ENCODE measurements at regions not wholly inside any gene's neighbourhood (a gene's known extent, or its start where the extent isn't known, plus 50 kb on each side); places are given as distances from the start of the nearest gene placed in this dataset.
"Not testable (repeated sequence)": the region's sequence is repeated elsewhere in the genome, so short reads cannot be mapped to it uniquely, and the experiment has no call there.

- DNase-seq = no peak
Measured at GRCh38 chr20:58033026-58033536, 195.4 kb downstream of the ANKRD60 start.

GRCh38 chr20:58032599-58032998 is 195.9 kb downstream of the ANKRD60 start:
- DNase-seq = no peak

- DNase-seq = not testable (repeated sequence)
Measured at GRCh38 chr20:58031350-58031749, 197.1 kb downstream of the ANKRD60 start.

GRCh38 chr20:58028123-58028522 is 200.3 kb downstream of the ANKRD60 start:
- no peak for DNase-seq

GRCh38 chr20:58026361-58026760 is 202.1 kb downstream of the ANKRD60 start:
- DNase-seq = no peak

- no peak for DNase-seq
Measured at GRCh38 chr20:58025233-58025632, 203.2 kb downstream of the ANKRD60 start.

GRCh38 chr20:58024241-58024721 is 204.2 kb downstream of the ANKRD60 start:
- no peak for DNase-seq

- no peak for DNase-seq
Measured at GRCh38 chr20:58023781-58024180, 204.7 kb downstream of the ANKRD60 start.

- DNase-seq = no peak
Measured at GRCh38 chr20:58023346-58023745, 205.1 kb downstream of the ANKRD60 start.

- no peak for DNase-seq
Measured at GRCh38 chr20:58022711-58023110, 205.7 kb downstream of the ANKRD60 start.

GRCh38 chr20:58021481-58021880 is 207.0 kb downstream of the ANKRD60 start:
- DNase-seq = no peak

- DNase-seq = peak in 1 of 3 experiments; percentile 51
Measured at GRCh38 chr20:58020656-58021454, 207.6 kb downstream of the ANKRD60 start.

- DNase-seq = no peak
Measured at GRCh38 chr20:58019850-58020625, 208.4 kb downstream of the ANKRD60 start.

GRCh38 chr20:58019027-58019849 is 209.2 kb downstream of the ANKRD60 start:
- no peak for DNase-seq

- DNase-seq = no peak
Measured at GRCh38 chr20:58018590-58018989, 209.9 kb downstream of the ANKRD60 start.

GRCh38 chr20:58017970-58018530 is 210.4 kb downstream of the ANKRD60 start:
- DNase-seq = no peak

- DNase-seq = no peak
Measured at GRCh38 chr20:58017231-58017969, 211.1 kb downstream of the ANKRD60 start.

- no peak for DNase-seq
Measured at GRCh38 chr20:58016779-58017178, 211.7 kb downstream of the ANKRD60 start.

- DNase-seq = peak in 1 of 3 experiments; percentile 18
Measured at GRCh38 chr20:58014628-58015315, 213.7 kb downstream of the ANKRD60 start.

- DNase-seq = peak in 1 of 3 experiments; percentile 16
Measured at GRCh38 chr20:58012731-58013510, 215.5 kb downstream of the ANKRD60 start.

Measured in NCI-H1417 (cell line).